ENCODE measurements at regions not wholly inside any gene's neighbourhood (a gene's known extent, or its start where the extent isn't known, plus 50 kb on each side); places are given as distances from the start of the nearest gene placed in this dataset.

DNA sequence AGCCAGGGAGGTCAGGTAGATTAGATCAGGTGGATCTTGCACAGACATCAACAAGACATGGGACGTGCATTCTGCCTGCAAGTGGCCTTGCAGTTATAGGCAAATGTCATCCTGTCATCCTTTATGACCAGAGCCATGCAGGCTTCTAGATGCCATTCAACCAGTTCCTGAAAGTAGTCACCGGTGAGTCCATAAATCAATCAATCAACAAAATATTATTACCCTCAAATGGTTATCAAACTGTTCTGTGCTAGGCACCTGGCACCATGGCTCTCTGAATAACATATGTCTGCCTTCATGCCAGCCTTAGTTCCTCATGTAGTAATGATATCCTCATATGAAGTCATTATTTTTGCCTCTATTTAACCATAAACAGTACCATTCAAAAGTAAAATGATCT, 146.9 kb downstream of the TOMM20 start (continued):
- TF ChIP-seq PRDM10 (IDR thresholded peaks at IDR 0.05; ENCODE audit: partially characterized antibody) (no peak), ZNF695 (CRISPR knock-in tag; IDR thresholded peaks at IDR 0.05) (no peak; the same call in 1 of the 2 replicates), TEAD2 (tag; IDR thresholded peaks at IDR 0.05) (no peak), FOXJ2 (tag; IDR thresholded peaks at IDR 0.05) (no peak), MECOM (CRISPR knock-in tag; IDR thresholded peaks at IDR 0.05) (0 out of 2 replicates have a peak, but pooled peaks have one; percentile 28)
- TF ChIP-seq, protein P1, sequence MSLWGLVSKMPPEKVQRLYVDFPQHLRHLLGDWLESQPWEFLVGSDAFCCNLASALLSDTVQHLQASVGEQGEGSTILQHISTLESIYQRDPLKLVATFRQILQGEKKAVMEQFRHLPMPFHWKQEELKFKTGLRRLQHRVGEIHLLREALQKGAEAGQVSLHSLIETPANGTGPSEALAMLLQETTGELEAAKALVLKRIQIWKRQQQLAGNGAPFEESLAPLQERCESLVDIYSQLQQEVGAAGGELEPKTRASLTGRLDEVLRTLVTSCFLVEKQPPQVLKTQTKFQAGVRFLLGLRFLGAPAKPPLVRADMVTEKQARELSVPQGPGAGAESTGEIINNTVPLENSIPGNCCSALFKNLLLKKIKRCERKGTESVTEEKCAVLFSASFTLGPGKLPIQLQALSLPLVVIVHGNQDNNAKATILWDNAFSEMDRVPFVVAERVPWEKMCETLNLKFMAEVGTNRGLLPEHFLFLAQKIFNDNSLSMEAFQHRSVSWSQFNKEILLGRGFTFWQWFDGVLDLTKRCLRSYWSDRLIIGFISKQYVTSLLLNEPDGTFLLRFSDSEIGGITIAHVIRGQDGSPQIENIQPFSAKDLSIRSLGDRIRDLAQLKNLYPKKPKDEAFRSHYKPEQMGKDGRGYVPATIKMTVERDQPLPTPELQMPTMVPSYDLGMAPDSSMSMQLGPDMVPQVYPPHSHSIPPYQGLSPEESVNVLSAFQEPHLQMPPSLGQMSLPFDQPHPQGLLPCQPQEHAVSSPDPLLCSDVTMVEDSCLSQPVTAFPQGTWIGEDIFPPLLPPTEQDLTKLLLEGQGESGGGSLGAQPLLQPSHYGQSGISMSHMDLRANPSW (CRISPR knock-in tag; IDR thresholded peaks at IDR 0.05), result no peak

Data from K562 (cell line).